ENCODE measurements at regions not wholly inside any gene's neighbourhood (a gene's known extent, or its start where the extent isn't known, plus 50 kb on each side); places are given as distances from the start of the nearest gene placed in this dataset.
"Not testable (repeated sequence)": the region's sequence is repeated elsewhere in the genome, so short reads cannot be mapped to it uniquely, and the experiment has no call there.

- Histone ChIP-seq H3K9me3 (ENCODE audit: control insufficient read depth in 2 of 2, low read length in 2 of 2) (no peaks in the 10 kb centered on the region), H3K27ac (ENCODE audit: low read length) (no peak overlapping the region), H3K36me3 (ENCODE audit: control insufficient read depth in 2 of 2, insufficient read depth in 2 of 2, low read length in 2 of 2) (no peaks in the 10 kb centered on the region), H3K4me3 (ENCODE audit: low read length in 2 of 2) (no peak overlapping the region), H3K27me3 (ENCODE audit: control insufficient read depth in 1 of 2, insufficient read depth in 2 of 2, low read length in 2 of 2) (no peaks in the 10 kb centered on the region), H3K4me1 (ENCODE audit: control insufficient read depth, insufficient read depth, low read length) (no peaks in the 10 kb centered on the region), H3K9ac (ENCODE audit: low read length in 2 of 2) (no peak overlapping the region)
Observed at GRCh38 chr10:64115908-64116643, 594.9 kb downstream of the REEP3 start.

- H3K9me3 ChIP-seq (ENCODE audit: control insufficient read depth in 2 of 2, low read length in 2 of 2): no peaks in the 10 kb centered on the region
- no peak overlapping the region for H3K4me3 ChIP-seq (ENCODE audit: low read length in 2 of 2)
- no peaks in the 10 kb centered on the region for H3K36me3 ChIP-seq (ENCODE audit: control insufficient read depth in 2 of 2, insufficient read depth in 2 of 2, low read length in 2 of 2)
- no peaks in the 10 kb centered on the region for H3K4me1 ChIP-seq (ENCODE audit: control insufficient read depth, insufficient read depth, low read length)
- no peak overlapping the region for H3K9ac ChIP-seq (ENCODE audit: low read length in 2 of 2)
- no peaks in the 10 kb centered on the region for H3K27me3 ChIP-seq (ENCODE audit: control insufficient read depth in 1 of 2, insufficient read depth in 2 of 2, low read length in 2 of 2)
- H3K27ac ChIP-seq (ENCODE audit: low read length): no peak overlapping the region
Observed at GRCh38 chr10:64116707-64117106, 595.5 kb downstream of the REEP3 start.

GRCh38 chr10:64118736-64119135 lies 597.5 kb downstream of the REEP3 start:
- Histone ChIP-seq H3K27ac (ENCODE audit: low read length) (no peak overlapping the region), H3K27me3 (ENCODE audit: control insufficient read depth in 1 of 2, insufficient read depth in 2 of 2, low read length in 2 of 2) (no peaks in the 10 kb centered on the region), H3K9ac (ENCODE audit: low read length in 2 of 2) (no peak overlapping the region)

GRCh38 chr10:64120301-64120980 lies 599.2 kb downstream of the REEP3 start:
- H3K4me3 ChIP-seq (ENCODE audit: low read length in 2 of 2); H3K9ac ChIP-seq (ENCODE audit: low read length in 2 of 2); H3K4me1 ChIP-seq (ENCODE audit: control insufficient read depth, insufficient read depth, low read length); H3K27ac ChIP-seq (ENCODE audit: low read length); H3K36me3 ChIP-seq (ENCODE audit: control insufficient read depth in 2 of 2, insufficient read depth in 2 of 2, low read length in 2 of 2); H3K27me3 ChIP-seq (ENCODE audit: control insufficient read depth in 1 of 2, insufficient read depth in 2 of 2, low read length in 2 of 2); H3K9me3 ChIP-seq (ENCODE audit: control insufficient read depth in 2 of 2, low read length in 2 of 2): not testable (repeated sequence)

More at GRCh38 chr10:64118736-64119135, 597.5 kb downstream of the REEP3 start:
- H3K9me3 ChIP-seq (ENCODE audit: control insufficient read depth in 2 of 2, low read length in 2 of 2): no peaks in the 10 kb centered on the region
- no peaks in the 10 kb centered on the region for H3K4me1 ChIP-seq (ENCODE audit: control insufficient read depth, insufficient read depth, low read length)
- no peaks in the 10 kb centered on the region for H3K36me3 ChIP-seq (ENCODE audit: control insufficient read depth in 2 of 2, insufficient read depth in 2 of 2, low read length in 2 of 2)
- H3K4me3 ChIP-seq (ENCODE audit: low read length in 2 of 2): no peak overlapping the region

DNA sequence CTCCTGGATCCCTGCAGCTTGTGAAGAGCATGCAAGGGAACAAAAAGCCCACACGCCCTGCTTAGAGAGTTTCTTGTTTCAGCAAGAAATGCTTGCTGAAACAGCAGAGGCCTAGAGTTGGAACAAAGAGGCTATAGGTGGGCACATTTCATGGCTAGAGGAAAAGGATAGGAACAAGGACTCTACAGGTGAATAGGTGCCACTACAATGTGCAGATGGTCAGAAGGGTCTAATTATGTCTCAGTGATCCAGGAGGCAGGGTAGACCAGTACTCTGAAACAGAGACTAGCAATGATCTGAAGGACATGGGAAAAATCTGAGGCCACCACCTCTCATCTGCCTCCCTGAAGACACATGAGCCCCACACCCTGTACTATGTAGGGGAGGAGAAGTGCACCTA lies 609.0 kb downstream of the REEP3 start:
- Histone ChIP-seq H3K27me3 (ENCODE audit: control insufficient read depth in 1 of 2, insufficient read depth in 2 of 2, low read length in 2 of 2) (no peaks in the 10 kb centered on the region), H3K4me3 (ENCODE audit: low read length in 2 of 2) (no peak overlapping the region), H3K4me1 (ENCODE audit: control insufficient read depth, insufficient read depth, low read length) (no peaks in the 10 kb centered on the region), H3K9ac (ENCODE audit: low read length in 2 of 2) (no peak overlapping the region), H3K27ac (ENCODE audit: low read length) (no peak overlapping the region), H3K9me3 (ENCODE audit: control insufficient read depth in 2 of 2, low read length in 2 of 2) (peaks cover 0 to 3% of the 10 kb centered on the region in 2 donors), H3K36me3 (ENCODE audit: control insufficient read depth in 2 of 2, insufficient read depth in 2 of 2, low read length in 2 of 2) (no peaks in the 10 kb centered on the region)

DNA sequence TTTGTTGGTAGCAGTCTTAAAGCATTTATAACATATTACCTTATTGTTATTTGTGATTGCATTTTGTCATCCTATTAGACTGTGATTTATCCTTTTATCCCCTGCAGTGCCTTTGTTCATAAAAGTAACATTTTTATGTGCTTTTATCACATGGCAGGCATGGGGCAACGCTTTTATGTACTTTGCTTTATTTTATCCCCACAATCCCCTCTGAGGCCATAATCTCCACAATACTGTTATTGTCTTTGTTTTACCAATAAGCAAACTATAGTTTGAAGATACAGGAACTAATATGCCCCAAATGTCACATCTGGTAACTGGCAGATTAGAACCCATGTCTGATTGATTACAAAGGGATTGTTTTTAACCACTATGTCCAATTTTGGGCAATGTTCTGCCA lies 613.5 kb downstream of the REEP3 start:
- no peaks in the 10 kb centered on the region for H3K36me3 ChIP-seq (ENCODE audit: control insufficient read depth in 2 of 2, insufficient read depth in 2 of 2, low read length in 2 of 2)
- no peak overlapping the region for H3K27ac ChIP-seq (ENCODE audit: low read length)
- no peak overlapping the region for H3K4me3 ChIP-seq (ENCODE audit: low read length in 2 of 2)
- no peaks in the 10 kb centered on the region for H3K27me3 ChIP-seq (ENCODE audit: control insufficient read depth in 1 of 2, insufficient read depth in 2 of 2, low read length in 2 of 2)
- H3K4me1 ChIP-seq (ENCODE audit: control insufficient read depth, insufficient read depth, low read length): no peaks in the 10 kb centered on the region
- no peaks in the 10 kb centered on the region for H3K9me3 ChIP-seq (ENCODE audit: control insufficient read depth in 2 of 2, low read length in 2 of 2)
- no peak overlapping the region for H3K9ac ChIP-seq (ENCODE audit: low read length in 2 of 2)

GRCh38 chr10:64142395-64142794 lies 621.2 kb downstream of the REEP3 start:
- no peaks in the 10 kb centered on the region for H3K27me3 ChIP-seq (ENCODE audit: control insufficient read depth in 1 of 2, insufficient read depth in 2 of 2, low read length in 2 of 2)
- no peak overlapping the region for H3K4me3 ChIP-seq (ENCODE audit: low read length in 2 of 2)
- no peak overlapping the region for H3K27ac ChIP-seq (ENCODE audit: low read length)
- no peaks in the 10 kb centered on the region for H3K36me3 ChIP-seq (ENCODE audit: control insufficient read depth in 2 of 2, insufficient read depth in 2 of 2, low read length in 2 of 2)
- H3K9me3 ChIP-seq (ENCODE audit: control insufficient read depth in 2 of 2, low read length in 2 of 2): no peaks in the 10 kb centered on the region
- no peaks in the 10 kb centered on the region for H3K4me1 ChIP-seq (ENCODE audit: control insufficient read depth, insufficient read depth, low read length)
- H3K9ac ChIP-seq (ENCODE audit: low read length in 2 of 2): no peak overlapping the region

DNA sequence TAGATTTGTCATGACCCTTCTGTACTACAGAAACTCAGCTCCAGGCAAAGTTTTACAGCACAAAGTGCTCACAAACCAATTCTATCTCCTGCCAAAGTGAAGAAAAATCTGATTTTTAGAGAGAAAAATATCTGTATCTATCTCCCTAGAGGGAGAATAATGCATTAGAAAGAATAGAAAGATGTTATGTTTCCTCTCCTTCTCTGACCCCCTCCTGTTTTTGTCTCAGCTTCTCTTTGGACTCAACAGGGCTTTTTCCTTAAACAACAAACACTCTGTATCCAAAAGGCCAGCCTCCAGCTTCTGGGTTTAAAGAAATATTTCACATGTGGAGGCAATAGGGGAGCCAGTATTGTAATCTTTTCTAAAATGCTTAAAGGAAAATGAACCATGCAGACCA lies 627.4 kb downstream of the REEP3 start:
- Histone ChIP-seq H3K9ac (ENCODE audit: low read length in 2 of 2) (no peak overlapping the region), H3K4me1 (ENCODE audit: control insufficient read depth, insufficient read depth, low read length) (no peaks in the 10 kb centered on the region), H3K27me3 (ENCODE audit: control insufficient read depth in 1 of 2, insufficient read depth in 2 of 2, low read length in 2 of 2) (no peaks in the 10 kb centered on the region), H3K9me3 (ENCODE audit: control insufficient read depth in 2 of 2, low read length in 2 of 2) (no peaks in the 10 kb centered on the region), H3K27ac (ENCODE audit: low read length) (no peak overlapping the region), H3K4me3 (ENCODE audit: low read length in 2 of 2) (no peak overlapping the region), H3K36me3 (ENCODE audit: control insufficient read depth in 2 of 2, insufficient read depth in 2 of 2, low read length in 2 of 2) (no peaks in the 10 kb centered on the region)

- H3K9ac ChIP-seq (ENCODE audit: low read length in 2 of 2): no peak overlapping the region
- no peak overlapping the region for H3K4me3 ChIP-seq (ENCODE audit: low read length in 2 of 2)
- no peaks in the 10 kb centered on the region for H3K36me3 ChIP-seq (ENCODE audit: control insufficient read depth in 2 of 2, insufficient read depth in 2 of 2, low read length in 2 of 2)
- H3K27me3 ChIP-seq (ENCODE audit: control insufficient read depth in 1 of 2, insufficient read depth in 2 of 2, low read length in 2 of 2): no peaks in the 10 kb centered on the region
- no peak overlapping the region for H3K27ac ChIP-seq (ENCODE audit: low read length)
- H3K9me3 ChIP-seq (ENCODE audit: control insufficient read depth in 2 of 2, low read length in 2 of 2): no peaks in the 10 kb centered on the region
- no peaks in the 10 kb centered on the region for H3K4me1 ChIP-seq (ENCODE audit: control insufficient read depth, insufficient read depth, low read length)
Observed at GRCh38 chr10:64156166-64156565, 635.0 kb downstream of the REEP3 start.

- H3K27ac ChIP-seq (ENCODE audit: low read length): no peak overlapping the region
- H3K36me3 ChIP-seq (ENCODE audit: control insufficient read depth in 2 of 2, insufficient read depth in 2 of 2, low read length in 2 of 2): no peaks in the 10 kb centered on the region
- H3K4me1 ChIP-seq (ENCODE audit: control insufficient read depth, insufficient read depth, low read length): no peaks in the 10 kb centered on the region
- no peaks in the 10 kb centered on the region for H3K27me3 ChIP-seq (ENCODE audit: control insufficient read depth in 1 of 2, insufficient read depth in 2 of 2, low read length in 2 of 2)
- H3K9ac ChIP-seq (ENCODE audit: low read length in 2 of 2): no peak overlapping the region
- H3K9me3 ChIP-seq (ENCODE audit: control insufficient read depth in 2 of 2, low read length in 2 of 2): no peaks in the 10 kb centered on the region
- H3K4me3 ChIP-seq (ENCODE audit: low read length in 2 of 2): no peak overlapping the region
Observed at GRCh38 chr10:64158551-64158950, 637.4 kb downstream of the REEP3 start.

Data from stomach smooth muscle (tissue), 2 donors.